OCI-M1 (cell line): ENCODE measurements at regions not wholly inside any gene's neighbourhood (a gene's known extent, or its start where the extent isn't known, plus 50 kb on each side); places are given as distances from the start of the nearest gene placed in this dataset.

ENCODE experiments used
- DNase-seq: peaks from one replicate; lab custom pipeline; 2025; lab: John Stamatoyannopoulos, UW

GRCh38 chr10:7478727-7479457, 68.1 kb upstream of the SFMBT2 start:
- no peak for DNase-seq

- DNase-seq: no peak
Measured at GRCh38 chr10:7477538-7478334, 66.9 kb upstream of the SFMBT2 start.

- no peak for DNase-seq
Measured at GRCh38 chr10:7475939-7476338, 65.1 kb upstream of the SFMBT2 start.

- no peak for DNase-seq
Measured at GRCh38 chr10:7475046-7475911, 64.4 kb upstream of the SFMBT2 start.

GRCh38 chr10:7474388-7474787, 63.6 kb upstream of the SFMBT2 start:
- no peak for DNase-seq

- DNase-seq: no peak
Measured at GRCh38 chr10:7473474-7473873, 62.6 kb upstream of the SFMBT2 start.

GRCh38 chr10:7471720-7472367, 61.0 kb upstream of the SFMBT2 start:
- DNase-seq: peak; percentile 16

- DNase-seq: no peak
Measured at GRCh38 chr10:7470371-7470770, 59.5 kb upstream of the SFMBT2 start.

- DNase-seq: no peak
Measured at GRCh38 chr10:7467031-7467667, 56.3 kb upstream of the SFMBT2 start.

- no peak for DNase-seq
Measured at GRCh38 chr10:7464691-7465090, 53.9 kb upstream of the SFMBT2 start.
